A673 (cell line): ENCODE measurements at regions not wholly inside any gene's neighbourhood (a gene's known extent, or its start where the extent isn't known, plus 50 kb on each side); places are given as distances from the start of the nearest gene placed in this dataset.

ENCODE experiments used
- BruUV-seq: library from RNA; stranded (reverse); fragments of 400-500 nt; replicated peaks from 2 replicates; lab custom pipeline; 2021; lab: Mats Ljungman, UMichigan
- CTCF ChIA-PET: fragments of 300-600 bp; sonication (Branson Sonifier 250); formaldehyde crosslinking; loops from one replicate; lab custom pipeline; 2022; ENCODE audit warnings: antibody characterized with exemption; lab: Charles Lee
- POLR2A ChIA-PET: fragments of 300-600 bp; sonication (Branson Sonifier 250); formaldehyde crosslinking; loops from one replicate; lab custom pipeline; 2022; ENCODE audit warnings: antibody characterized with exemption; ENCODE audit not compliant: low non-redundant PET; lab: Charles Lee
- DNase-seq: peaks from one replicate; pipeline ENCODE4 v3.0.0-alpha.2; 2015; ENCODE audit warnings: low spot score
- H3K27ac ChIP-seq: fragments of 200-600 bp; sonication (generic); 2 replicates; pipeline ENCODE4 v1.5.1; 2016; ENCODE audit warnings: mixed run types, low read depth, mild to moderate bottlenecking, mixed read lengths, antibody characterized with exemption, low read length; ENCODE audit not compliant: poor library complexity, severe bottlenecking
- H3K27me3 ChIP-seq: fragments of 200-600 bp; sonication (generic); replicated peaks from 2 replicates; pipeline ENCODE4 v1.6.1; 2017; ENCODE audit warnings: mixed run types, low read depth, mild to moderate bottlenecking, mixed read lengths, antibody characterized with exemption, low read length; ENCODE audit not compliant: insufficient read depth, poor library complexity
- H3K36me3 ChIP-seq: fragments of 200-600 bp; sonication (generic); 2 replicates; pipeline ENCODE4 v1.6.1; 2016; ENCODE audit warnings: mixed run types, mild to moderate bottlenecking, mixed read lengths, antibody characterized with exemption, low read length; ENCODE audit not compliant: insufficient read depth, poor library complexity, severe bottlenecking
- H3K4me1 ChIP-seq: fragments of 200-600 bp; sonication (generic); 2 replicates; pipeline ENCODE4 v1.6.1; 2017; ENCODE audit warnings: mixed run types, mild to moderate bottlenecking, mixed read lengths, antibody characterized with exemption, low read length; ENCODE audit not compliant: insufficient read depth, poor library complexity, severe bottlenecking
- H3K4me3 ChIP-seq: fragments of 200-600 bp; sonication (generic); 2 replicates; pipeline ENCODE4 v1.5.1; 2016; ENCODE audit warnings: low read depth, mixed run types, mild to moderate bottlenecking, mixed read lengths, low read length; ENCODE audit not compliant: poor library complexity, severe bottlenecking
- H3K9me3 ChIP-seq: fragments of 200-600 bp; sonication (generic); 2 replicates; pipeline ENCODE4 v1.6.1; 2016; ENCODE audit warnings: mixed run types, low read depth, mild to moderate bottlenecking, mixed read lengths, antibody characterized with exemption, low read length; ENCODE audit not compliant: poor library complexity, severe bottlenecking
- CTCF ChIP-seq: fragments of 300-800, 200-600 bp; sonication (generic); conservative IDR thresholded peaks from 2 replicates; pipeline ENCODE4 v1.5.1; 2017; ENCODE audit warnings: low read depth, mild to moderate bottlenecking, antibody characterized with exemption, low read length, moderate library complexity, mixed read lengths
- EZH2 ChIP-seq: fragments of 200-600 bp; sonication (generic); IDR thresholded peaks from 2 replicates; pipeline ENCODE4 v1.6.1; 2017; ENCODE audit warnings: borderline replicate concordance, low read depth, mild to moderate bottlenecking, mixed read lengths, antibody characterized with exemption, low read length; ENCODE audit not compliant: poor library complexity, severe bottlenecking
- intact Hi-C: fragments of 100-400 bp; cut with micrococcal nuclease; formaldehyde crosslinking; loops from one replicate; pipeline ENCODE4 v1.10.0; 2022; ENCODE audit not compliant: unreplicated experiment

GRCh38 chr2:11925295-11926066 lies 179.0 kb downstream of the LPIN1 start:
- H3K27me3 ChIP-seq = no peaks in the 10 kb centered on the region
- ChIA-PET CTCF (no interaction called here), POLR2A (no interaction called here)
- intact Hi-C loops = no loop called here
- no TSS peak for BruUV-seq
- DNase-seq = no peak
- H3K9me3 ChIP-seq = no peaks in the 10 kb centered on the region
- H3K4me3 ChIP-seq = no peak overlapping the region
- H3K36me3 ChIP-seq = no peaks in the 10 kb centered on the region
- H3K4me1 ChIP-seq = peaks cover 7% of the 10 kb centered on the region
- TF ChIP-seq CTCF = no peak
- TF ChIP-seq EZH2 = no peak
- no peak overlapping the region for H3K27ac ChIP-seq

GRCh38 chr2:11930211-11930761 lies 183.9 kb downstream of the LPIN1 start:
- Histone ChIP-seq H3K27me3 (no peaks in the 10 kb centered on the region), H3K4me3 (no peak overlapping the region), H3K27ac (peak overlapping the region; percentile 7), H3K4me1 (peaks cover 10% of the 10 kb centered on the region), H3K36me3 (no peaks in the 10 kb centered on the region), H3K9me3 (no peaks in the 10 kb centered on the region)
- DNase-seq = peak; percentile 62
- CTCF ChIA-PET = no interaction called here
- TF ChIP-seq CTCF (no peak), EZH2 (no peak)
- no TSS peak for BruUV-seq
- POLR2A ChIA-PET = no interaction called here
- intact Hi-C loops = no loop called here

- Histone ChIP-seq H3K4me1 (peaks cover 10% of the 10 kb centered on the region), H3K4me3 (no peak overlapping the region), H3K27ac (no peak overlapping the region), H3K36me3 (no peaks in the 10 kb centered on the region), H3K27me3 (no peaks in the 10 kb centered on the region), H3K9me3 (no peaks in the 10 kb centered on the region)
- ChIA-PET CTCF (no interaction called here), POLR2A (no interaction called here)
- no TSS peak for BruUV-seq
- intact Hi-C loops = no loop called here
- no peak for TF ChIP-seq CTCF
- no peak for TF ChIP-seq EZH2
- peak; percentile 18 for DNase-seq
These were observed 185.6 kb downstream of the LPIN1 start for GRCh38 chr2:11932048-11932512.
